Liver (tissue), 3 donors: ENCODE measurements at regions not wholly inside any gene's neighbourhood (a gene's known extent, or its start where the extent isn't known, plus 50 kb on each side); places are given as distances from the start of the nearest gene placed in this dataset.

Experiments used
- HNF4G ChIP-seq: IDR thresholded peaks from 2 replicates; pipeline ENCODE4 v1.6.1; 2016; ENCODE audit warnings: antibody characterized with exemption
- RXRA ChIP-seq, 2 donors: IDR thresholded peaks; 2 replicates each; pipeline ENCODE4 v1.6.1; 2017 to 2018; ENCODE audit warnings: antibody characterized with exemption in 2 of 2, mild to moderate bottlenecking in 1 of 2
- TF ChIP-seq, protein P1 (sequence below): IDR thresholded peaks from 2 replicates; pipeline ENCODE4 v1.6.1; 2016; ENCODE audit warnings: antibody characterized with exemption
- TF ChIP-seq, protein P2 (sequence below): fragments of 150-350 bp; IDR thresholded peaks from 2 replicates; pipeline ENCODE4 v1.5.1; 2017; ENCODE audit warnings: improper control_type of control experiment, low read depth, low read length; ENCODE audit not compliant: missing input control
- donor health status: healthy.
- donor health status: healthy.

GRCh38 chr4:123256901-123257300 lies 139.7 kb upstream of the SPRY1 start:
- no peak for TF ChIP-seq RXRA (IDR thresholded peaks at IDR 0.05)
- TF ChIP-seq HNF4G = no peak
- TF ChIP-seq, protein P1, sequence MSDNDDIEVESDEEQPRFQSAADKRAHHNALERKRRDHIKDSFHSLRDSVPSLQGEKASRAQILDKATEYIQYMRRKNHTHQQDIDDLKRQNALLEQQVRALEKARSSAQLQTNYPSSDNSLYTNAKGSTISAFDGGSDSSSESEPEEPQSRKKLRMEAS = no peak
- TF ChIP-seq, protein P2, sequence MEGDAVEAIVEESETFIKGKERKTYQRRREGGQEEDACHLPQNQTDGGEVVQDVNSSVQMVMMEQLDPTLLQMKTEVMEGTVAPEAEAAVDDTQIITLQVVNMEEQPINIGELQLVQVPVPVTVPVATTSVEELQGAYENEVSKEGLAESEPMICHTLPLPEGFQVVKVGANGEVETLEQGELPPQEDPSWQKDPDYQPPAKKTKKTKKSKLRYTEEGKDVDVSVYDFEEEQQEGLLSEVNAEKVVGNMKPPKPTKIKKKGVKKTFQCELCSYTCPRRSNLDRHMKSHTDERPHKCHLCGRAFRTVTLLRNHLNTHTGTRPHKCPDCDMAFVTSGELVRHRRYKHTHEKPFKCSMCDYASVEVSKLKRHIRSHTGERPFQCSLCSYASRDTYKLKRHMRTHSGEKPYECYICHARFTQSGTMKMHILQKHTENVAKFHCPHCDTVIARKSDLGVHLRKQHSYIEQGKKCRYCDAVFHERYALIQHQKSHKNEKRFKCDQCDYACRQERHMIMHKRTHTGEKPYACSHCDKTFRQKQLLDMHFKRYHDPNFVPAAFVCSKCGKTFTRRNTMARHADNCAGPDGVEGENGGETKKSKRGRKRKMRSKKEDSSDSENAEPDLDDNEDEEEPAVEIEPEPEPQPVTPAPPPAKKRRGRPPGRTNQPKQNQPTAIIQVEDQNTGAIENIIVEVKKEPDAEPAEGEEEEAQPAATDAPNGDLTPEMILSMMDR = no peak
